ENCODE measurements at regions not wholly inside any gene's neighbourhood (a gene's known extent, or its start where the extent isn't known, plus 50 kb on each side); places are given as distances from the start of the nearest gene placed in this dataset.

DNA sequence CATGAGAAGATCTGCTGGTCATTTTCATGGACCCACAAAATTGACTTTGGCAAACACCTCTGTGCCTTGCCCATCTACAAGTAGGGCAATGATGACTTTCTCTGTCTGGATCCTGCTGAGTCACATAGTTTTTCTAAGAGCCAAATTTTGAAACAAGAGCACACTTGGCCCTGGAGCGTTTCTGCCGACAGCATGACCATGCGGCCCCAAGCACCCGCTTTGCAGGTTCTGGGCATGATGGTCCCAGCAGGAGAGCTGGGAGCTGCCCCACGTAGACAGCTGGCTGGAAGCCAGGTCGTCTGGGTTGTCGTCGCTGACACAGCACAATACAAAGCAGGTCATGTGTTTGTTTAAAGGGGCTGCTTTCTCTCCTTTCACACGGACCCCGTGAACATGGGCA, 159.8 kb downstream of the SYK start (continued):
- TF ChIP-seq REST (IDR thresholded peaks at IDR 0.05; ENCODE audit: low read depth, low read length) (no peak), MEF2A (IDR thresholded peaks at IDR 0.05; ENCODE audit: borderline replicate concordance, low read depth) (no peak), MXI1 (IDR thresholded peaks at IDR 0.05; ENCODE audit: low read depth, low read length) (no peak), FOSL2 (IDR thresholded peaks at IDR 0.05; ENCODE audit: borderline replicate concordance, low read depth) (no peak)
- TF ChIP-seq, protein P1, sequence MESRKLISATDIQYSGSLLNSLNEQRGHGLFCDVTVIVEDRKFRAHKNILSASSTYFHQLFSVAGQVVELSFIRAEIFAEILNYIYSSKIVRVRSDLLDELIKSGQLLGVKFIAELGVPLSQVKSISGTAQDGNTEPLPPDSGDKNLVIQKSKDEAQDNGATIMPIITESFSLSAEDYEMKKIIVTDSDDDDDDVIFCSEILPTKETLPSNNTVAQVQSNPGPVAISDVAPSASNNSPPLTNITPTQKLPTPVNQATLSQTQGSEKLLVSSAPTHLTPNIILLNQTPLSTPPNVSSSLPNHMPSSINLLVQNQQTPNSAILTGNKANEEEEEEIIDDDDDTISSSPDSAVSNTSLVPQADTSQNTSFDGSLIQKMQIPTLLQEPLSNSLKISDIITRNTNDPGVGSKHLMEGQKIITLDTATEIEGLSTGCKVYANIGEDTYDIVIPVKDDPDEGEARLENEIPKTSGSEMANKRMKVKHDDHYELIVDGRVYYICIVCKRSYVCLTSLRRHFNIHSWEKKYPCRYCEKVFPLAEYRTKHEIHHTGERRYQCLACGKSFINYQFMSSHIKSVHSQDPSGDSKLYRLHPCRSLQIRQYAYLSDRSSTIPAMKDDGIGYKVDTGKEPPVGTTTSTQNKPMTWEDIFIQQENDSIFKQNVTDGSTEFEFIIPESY (IDR thresholded peaks at IDR 0.05; ENCODE audit: borderline replicate concordance, low read depth): no peak

- Histone ChIP-seq H3K4me1 (ENCODE audit: control insufficient read depth in 1 of 2, insufficient read depth in 2 of 2, low read depth in 1 of 2, low read length in 1 of 2) (peaks cover 0 to 19% of the 10 kb centered on the region in 2 experiments; a peak in 1 of 4 replicates), H3K9me3 (no peaks in the 10 kb centered on the region), H3F3A (replicated peaks; ENCODE audit: insufficient read depth) (no peaks in the 10 kb centered on the region), H3K4me3 (ENCODE audit: low read depth in 2 of 2, low read length in 1 of 2) (no peak overlapping the region), H3K79me2 (ENCODE audit: insufficient read depth) (no peaks in the 10 kb centered on the region), H2AFZ (ENCODE audit: low read depth) (no peak overlapping the region), H3K4me2 (no peak overlapping the region), H3K27me3 (ENCODE audit: insufficient read depth) (no peaks in the 10 kb centered on the region), H3K27ac (ENCODE audit: low read depth in 2 of 2, low read length in 1 of 2) (no peak overlapping the region; a peak in 1 of 4 replicates), H3K9me2 (no peaks in the 10 kb centered on the region), H3K9ac (no peak overlapping the region), H4K20me1 (ENCODE audit: insufficient read depth) (no peaks in the 10 kb centered on the region), H3K36me3 (replicated peaks in 1 of 2; ENCODE audit: control insufficient read depth in 1 of 2, insufficient read depth in 2 of 2, low read length in 1 of 2) (no peaks in the 10 kb centered on the region)
- POLR2A ChIA-PET: no interaction called here
- CTCF ChIA-PET: interaction anchor here (1.0 to 2.9 kb wide), 3 partner anchors 12 to 49 kb away, joined by 3 to 11 read pairs (median 5); no protein-coding TSS in a partner anchor
- TF ChIP-seq, protein P1 (IDR thresholded peaks at IDR 0.05; ENCODE audit: borderline replicate concordance, low read depth): no peak
- TF ChIP-seq POLR2AphosphoS5 (IDR thresholded peaks at IDR 0.05; ENCODE audit: low read depth, low read length): no peak
- peak; percentile 70 for TF ChIP-seq GATA2 (CRISPR knock-in tag; IDR thresholded peaks at IDR 0.05)
- no peak for TF ChIP-seq EP300 (IDR thresholded peaks at IDR 0.05; ENCODE audit: borderline replicate concordance in 1 of 2, low read depth in 1 of 2, low read length in 1 of 2)
- 58% methylated on average over 24 of the region's 26 CpGs for WGBS (ENCODE audit: low lambda C conversion rate)
- peak; percentile 51 for DNase-seq
These were observed 162.7 kb downstream of the SYK start for GRCh38 chr9:90964101-90965020.
